PFSK-1 (cell line): ENCODE measurements at regions not wholly inside any gene's neighbourhood (a gene's known extent, or its start where the extent isn't known, plus 50 kb on each side); places are given as distances from the start of the nearest gene placed in this dataset.

Experiments
- FOXP2 ChIP-seq: optimal IDR thresholded peaks from 2 replicates; pipeline ENCODE3; 2011; ENCODE audit warnings: borderline replicate concordance, control low read depth, inconsistent platforms; ENCODE audit not compliant: insufficient read depth; ENCODE audit errors: extremely low read length, extremely low read depth
- POLR2AphosphoS5 ChIP-seq: IDR thresholded peaks from 2 replicates; pipeline ENCODE4 v1.6.1; 2012; ENCODE audit warnings: low read depth, mild to moderate bottlenecking, control low read depth, low read length, moderate library complexity
- SIN3A ChIP-seq: IDR thresholded peaks from 2 replicates; pipeline ENCODE4 v1.6.1; 2012; ENCODE audit warnings: mild to moderate bottlenecking, low read length, moderate library complexity, borderline replicate concordance; ENCODE audit not compliant: insufficient read depth
- TAF1 ChIP-seq: IDR thresholded peaks from 2 replicates; pipeline ENCODE4 v1.6.1; 2012; ENCODE audit warnings: low read length, control low read depth, borderline replicate concordance; ENCODE audit not compliant: insufficient read depth
- TF ChIP-seq, protein P1 (sequence below), 2 experiments: IDR thresholded peaks; 2 replicates each; pipeline versions ENCODE4 v1.6.1 to v1.8.0; 2011 to 2012; ENCODE audit warnings: low read depth in 2 of 2, low read length in 2 of 2, control low read depth in 1 of 2, inconsistent platforms in 1 of 2, mild to moderate bottlenecking in 1 of 2, moderate library complexity in 1 of 2; ENCODE audit not compliant: insufficient read depth in 1 of 2

DNA sequence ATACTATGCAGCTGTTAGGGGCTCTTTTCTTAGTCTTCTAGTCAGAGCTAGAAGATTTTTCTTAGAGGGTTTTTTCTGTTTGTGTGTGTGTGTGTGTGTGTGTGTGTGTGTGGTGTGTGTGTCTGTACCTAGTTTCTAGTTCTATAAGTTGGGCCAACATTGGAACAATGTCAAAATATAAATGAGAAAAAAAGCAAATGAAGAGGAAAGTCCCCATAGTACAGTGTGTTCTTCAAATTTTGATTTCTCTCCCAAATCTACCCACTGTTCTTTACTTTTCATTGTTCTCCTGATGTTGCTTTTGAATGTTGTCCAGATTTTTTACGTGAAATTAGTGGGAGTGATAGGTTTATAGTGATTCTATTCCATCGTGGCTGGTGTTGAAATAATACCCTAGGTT, 2153.4 kb upstream of the RAG2 start:
- TF ChIP-seq FOXP2: no peak
- TF ChIP-seq, protein P1, sequence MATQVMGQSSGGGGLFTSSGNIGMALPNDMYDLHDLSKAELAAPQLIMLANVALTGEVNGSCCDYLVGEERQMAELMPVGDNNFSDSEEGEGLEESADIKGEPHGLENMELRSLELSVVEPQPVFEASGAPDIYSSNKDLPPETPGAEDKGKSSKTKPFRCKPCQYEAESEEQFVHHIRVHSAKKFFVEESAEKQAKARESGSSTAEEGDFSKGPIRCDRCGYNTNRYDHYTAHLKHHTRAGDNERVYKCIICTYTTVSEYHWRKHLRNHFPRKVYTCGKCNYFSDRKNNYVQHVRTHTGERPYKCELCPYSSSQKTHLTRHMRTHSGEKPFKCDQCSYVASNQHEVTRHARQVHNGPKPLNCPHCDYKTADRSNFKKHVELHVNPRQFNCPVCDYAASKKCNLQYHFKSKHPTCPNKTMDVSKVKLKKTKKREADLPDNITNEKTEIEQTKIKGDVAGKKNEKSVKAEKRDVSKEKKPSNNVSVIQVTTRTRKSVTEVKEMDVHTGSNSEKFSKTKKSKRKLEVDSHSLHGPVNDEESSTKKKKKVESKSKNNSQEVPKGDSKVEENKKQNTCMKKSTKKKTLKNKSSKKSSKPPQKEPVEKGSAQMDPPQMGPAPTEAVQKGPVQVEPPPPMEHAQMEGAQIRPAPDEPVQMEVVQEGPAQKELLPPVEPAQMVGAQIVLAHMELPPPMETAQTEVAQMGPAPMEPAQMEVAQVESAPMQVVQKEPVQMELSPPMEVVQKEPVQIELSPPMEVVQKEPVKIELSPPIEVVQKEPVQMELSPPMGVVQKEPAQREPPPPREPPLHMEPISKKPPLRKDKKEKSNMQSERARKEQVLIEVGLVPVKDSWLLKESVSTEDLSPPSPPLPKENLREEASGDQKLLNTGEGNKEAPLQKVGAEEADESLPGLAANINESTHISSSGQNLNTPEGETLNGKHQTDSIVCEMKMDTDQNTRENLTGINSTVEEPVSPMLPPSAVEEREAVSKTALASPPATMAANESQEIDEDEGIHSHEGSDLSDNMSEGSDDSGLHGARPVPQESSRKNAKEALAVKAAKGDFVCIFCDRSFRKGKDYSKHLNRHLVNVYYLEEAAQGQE (IDR thresholded peaks at IDR 0.05; ENCODE audit: insufficient read depth in 1 of 2, low read depth in 2 of 2, low read length in 2 of 2): no peak
- TF ChIP-seq SIN3A: no peak
- no peak for TF ChIP-seq TAF1
- no peak for TF ChIP-seq POLR2AphosphoS5

DNA sequence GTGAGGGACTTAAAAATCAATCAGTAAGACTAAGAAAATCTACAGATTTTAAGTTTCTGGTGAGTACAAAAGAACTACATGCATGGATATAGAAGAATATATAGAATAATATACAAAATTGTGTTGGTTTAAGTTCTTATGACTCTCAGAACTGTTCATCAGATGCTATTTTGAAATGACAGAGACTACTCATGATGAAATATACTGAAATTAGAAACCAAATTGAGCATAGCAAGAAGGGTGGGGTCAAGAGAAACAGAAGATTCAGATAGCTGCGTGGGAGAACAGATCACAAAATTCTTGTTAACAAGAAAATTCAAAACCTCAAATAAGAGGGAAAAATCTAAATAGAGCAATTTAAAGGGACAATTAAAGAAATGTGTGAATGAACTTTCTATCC, 2125.3 kb upstream of the RAG2 start:
- TF ChIP-seq POLR2AphosphoS5: no peak
- TF ChIP-seq FOXP2: no peak
- no peak for TF ChIP-seq TAF1
- TF ChIP-seq, protein P1 (IDR thresholded peaks at IDR 0.05; ENCODE audit: insufficient read depth in 1 of 2, low read depth in 2 of 2, low read length in 2 of 2): no peak
- no peak for TF ChIP-seq SIN3A

DNA sequence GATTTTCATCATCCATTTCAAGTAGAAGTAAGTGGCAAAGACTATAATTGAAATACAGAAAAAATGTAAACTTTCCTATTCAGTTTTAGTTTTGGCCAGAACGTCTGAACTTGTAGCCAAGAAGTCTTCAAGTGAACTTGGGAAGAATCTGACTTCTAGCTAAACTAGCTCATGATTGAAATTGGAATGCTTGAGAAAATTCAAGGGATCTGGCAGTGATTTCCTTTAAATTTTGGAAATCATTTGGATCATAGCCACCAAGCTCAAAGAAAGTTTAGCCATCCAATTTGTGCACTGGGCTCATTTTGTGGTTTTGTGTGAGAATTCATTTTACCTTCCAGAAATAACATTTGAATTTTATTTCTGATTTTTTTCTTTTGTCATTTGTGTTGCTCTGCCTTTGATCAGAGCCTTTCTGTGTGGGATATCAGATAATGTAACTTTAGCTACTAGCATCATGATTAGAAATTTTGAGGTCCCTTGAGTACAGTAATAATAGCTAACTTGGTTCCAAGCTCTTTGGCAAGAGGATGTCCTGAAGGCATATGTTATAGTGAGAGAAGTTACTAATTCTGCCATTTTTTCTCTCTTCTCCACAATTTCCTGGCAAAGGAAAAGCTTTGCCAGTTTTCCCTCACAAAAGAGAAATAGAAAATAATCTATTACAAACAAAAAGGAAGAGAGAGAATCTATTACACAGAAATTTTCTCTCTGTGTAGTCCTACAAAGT, 2123.7 kb upstream of the RAG2 start:
- TF ChIP-seq, protein P1 (IDR thresholded peaks at IDR 0.05; ENCODE audit: insufficient read depth in 1 of 2, low read depth in 2 of 2, low read length in 2 of 2): no peak
- TF ChIP-seq FOXP2: no peak
- TF ChIP-seq TAF1: no peak

DNA sequence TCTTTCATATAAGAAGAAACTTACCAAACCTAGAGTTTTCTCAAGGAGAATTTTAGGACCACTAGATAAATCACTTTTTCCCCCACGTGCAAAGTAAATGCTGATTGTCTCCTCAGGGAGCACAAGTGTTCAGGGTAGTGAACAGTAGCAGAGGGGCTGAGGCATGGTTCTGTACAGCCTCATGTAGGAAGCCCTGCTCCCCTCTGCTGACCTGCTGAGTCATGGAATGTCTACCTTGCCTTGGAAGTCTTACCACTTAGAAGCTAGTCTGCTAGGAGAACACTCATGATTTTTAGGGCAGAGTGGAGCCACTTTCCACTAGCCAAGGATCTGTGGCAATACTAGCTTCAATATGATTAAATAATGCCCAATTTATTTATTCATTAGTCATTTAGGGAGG, 2120.6 kb upstream of the RAG2 start:
- TF ChIP-seq POLR2AphosphoS5: no peak
- TF ChIP-seq FOXP2: no peak
- no peak for TF ChIP-seq SIN3A
- TF ChIP-seq TAF1: no peak
- TF ChIP-seq, protein P1 (IDR thresholded peaks at IDR 0.05; ENCODE audit: insufficient read depth in 1 of 2, low read depth in 2 of 2, low read length in 2 of 2): no peak

DNA sequence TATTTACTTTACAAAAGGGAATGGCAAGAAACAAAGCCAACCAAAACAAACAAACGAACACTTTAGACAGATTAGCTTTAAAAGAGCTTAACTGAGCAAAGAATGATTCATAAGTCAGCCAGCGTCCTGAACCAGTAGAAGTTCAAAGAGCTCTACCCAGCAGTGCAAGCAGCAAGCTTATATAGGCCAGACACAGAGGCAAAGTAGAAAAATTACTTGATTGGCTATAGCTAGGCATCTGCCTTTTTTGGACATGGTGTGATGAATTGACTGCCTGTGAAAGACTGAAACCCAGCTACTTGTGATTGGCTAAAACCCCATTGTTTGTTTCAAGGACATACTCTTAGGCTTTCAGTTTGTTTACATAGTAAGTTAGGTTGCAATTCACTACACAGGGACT, 2120.0 kb upstream of the RAG2 start:
- TF ChIP-seq, protein P1 (IDR thresholded peaks at IDR 0.05; ENCODE audit: insufficient read depth in 1 of 2, low read depth in 2 of 2, low read length in 2 of 2): no peak
- no peak for TF ChIP-seq FOXP2
- no peak for TF ChIP-seq TAF1
